Stimulated activated naive CD4-positive, alpha-beta T cell (primary cell): ENCODE measurements at regions not wholly inside any gene's neighbourhood (a gene's known extent, or its start where the extent isn't known, plus 50 kb on each side); places are given as distances from the start of the nearest gene placed in this dataset.
"Not testable (repeated sequence)": the region's sequence is repeated elsewhere in the genome, so short reads cannot be mapped to it uniquely, and the experiment has no call there.

Experiments used
- DNase-seq, 6 experiments: peaks; one replicate each; lab custom pipeline; 2025; lab: John Stamatoyannopoulos, UW

DNA sequence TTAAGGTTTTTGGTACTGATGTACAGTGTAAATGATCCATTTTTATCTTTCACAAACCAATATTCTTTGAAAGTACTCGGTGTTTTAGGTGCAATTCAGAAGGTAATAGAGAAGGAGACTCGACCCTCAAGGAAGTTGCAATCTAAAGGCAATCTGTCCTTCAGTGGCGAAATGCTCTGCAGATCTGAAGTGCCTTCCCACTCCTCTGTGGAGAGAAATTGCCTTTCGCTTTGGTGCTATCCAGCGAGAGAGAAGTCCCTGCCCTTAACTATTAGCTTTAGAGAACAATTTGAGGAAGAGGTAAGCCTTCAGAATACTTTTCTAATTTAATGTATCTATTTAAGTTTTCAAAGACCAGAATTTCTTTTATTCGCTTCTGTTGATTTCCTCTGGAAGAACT lies 371.8 kb upstream of the FANCL start:
- no peak for DNase-seq

DNA sequence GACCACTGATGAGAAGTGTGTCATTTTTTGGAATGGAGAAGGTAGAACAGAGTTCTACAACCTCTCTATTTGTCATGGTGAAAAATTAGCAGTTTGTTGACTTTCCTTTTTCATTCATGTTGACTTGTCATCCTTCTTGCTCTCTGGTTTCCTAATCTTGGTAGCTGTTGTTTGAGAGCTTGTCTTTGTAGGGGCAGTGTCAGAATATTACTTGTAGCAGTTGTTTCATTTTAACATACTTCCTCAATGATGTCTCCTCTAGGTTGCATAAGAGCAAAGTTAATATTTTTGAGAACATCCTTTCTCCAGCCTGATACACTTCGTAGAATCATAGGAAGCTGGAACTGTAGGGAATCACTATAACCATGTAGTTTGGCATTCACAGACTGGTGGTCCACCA lies 368.2 kb upstream of the FANCL start:
- DNase-seq: no peak

DNA sequence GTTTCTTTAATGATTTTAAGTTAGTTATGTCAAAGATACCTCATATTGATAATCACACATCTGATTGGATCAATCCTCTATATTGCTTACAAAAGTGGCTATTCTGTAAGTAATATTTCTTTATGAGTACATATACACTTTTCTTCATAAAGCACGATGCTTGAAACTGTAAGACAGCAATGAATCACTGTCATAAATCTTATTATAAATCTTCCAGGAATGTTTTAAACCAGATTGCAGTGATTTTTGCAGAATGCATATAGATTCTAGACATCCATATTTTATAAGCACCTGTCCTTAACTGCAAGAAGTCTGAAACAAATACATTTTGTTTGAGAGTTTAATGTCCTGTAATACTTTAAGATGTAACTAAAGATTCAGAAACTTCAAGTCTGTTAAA lies 367.0 kb upstream of the FANCL start:
- DNase-seq: no peak

GRCh38 chr2:58607448-58607847 lies 366.3 kb upstream of the FANCL start:
- DNase-seq: no peak

DNA sequence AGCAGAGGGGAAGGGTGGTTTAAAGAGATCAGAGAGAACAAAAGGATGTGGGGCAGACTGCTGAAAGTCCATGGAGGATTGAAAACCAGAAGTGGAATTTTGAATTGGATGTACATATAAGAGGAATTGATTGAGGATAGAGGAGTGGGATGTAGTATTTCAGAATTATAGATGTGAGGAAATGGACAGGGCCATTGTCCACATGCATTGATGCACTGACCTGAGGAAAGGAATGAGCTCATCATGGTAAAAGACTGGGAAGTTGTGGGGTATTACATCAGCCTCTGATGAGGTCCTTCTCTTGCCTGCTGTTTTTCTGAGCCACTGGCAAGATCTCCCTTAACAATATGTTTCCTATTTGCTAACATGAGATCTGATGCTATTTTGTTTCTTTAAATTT lies 365.7 kb upstream of the FANCL start:
- DNase-seq: no peak

DNA sequence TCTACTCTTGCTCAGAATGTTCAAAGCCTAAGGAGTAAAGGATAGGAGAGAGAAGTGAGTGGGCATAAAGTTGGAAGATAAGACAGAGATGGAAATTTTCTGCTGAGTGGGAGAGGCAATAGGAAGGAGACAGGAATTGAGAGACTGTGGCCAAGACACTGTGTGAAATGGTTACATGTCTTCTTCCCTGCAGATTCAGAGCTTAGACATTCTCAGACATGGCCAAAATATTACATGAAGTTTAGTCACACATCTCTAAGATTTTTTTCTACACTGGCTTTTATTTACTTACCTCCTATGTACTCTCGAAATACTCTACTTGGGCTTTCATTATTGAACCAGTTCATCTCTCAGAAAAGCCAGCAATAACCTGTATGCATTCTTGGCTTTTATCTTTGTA lies 363.0 kb upstream of the FANCL start:
- no peak for DNase-seq

DNA sequence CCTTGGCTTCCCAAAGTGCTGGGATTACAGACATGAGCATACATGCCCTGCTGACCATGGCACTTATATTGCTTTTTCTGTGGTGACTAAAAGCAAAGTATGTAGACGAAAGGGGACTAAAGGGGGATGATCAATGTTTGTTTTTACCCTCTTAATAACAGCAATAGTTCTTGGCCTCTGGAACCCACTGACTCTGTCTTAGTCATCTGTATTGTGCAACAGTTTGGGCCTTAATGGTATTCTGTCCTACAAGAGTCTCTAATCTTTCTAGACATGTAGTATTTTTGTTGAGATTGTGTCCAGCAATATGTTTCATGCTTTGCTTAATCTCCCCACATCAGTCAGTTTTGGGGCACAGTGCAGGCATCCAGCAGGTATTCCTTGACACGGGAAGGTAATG lies 359.9 kb upstream of the FANCL start:
- no peak for DNase-seq

GRCh38 chr2:58598171-58598570 lies 357.0 kb upstream of the FANCL start:
- DNase-seq: no peak

GRCh38 chr2:58595714-58596113 lies 354.6 kb upstream of the FANCL start:
- DNase-seq: no peak

GRCh38 chr2:58594762-58595161 lies 353.6 kb upstream of the FANCL start:
- no peak for DNase-seq

DNA sequence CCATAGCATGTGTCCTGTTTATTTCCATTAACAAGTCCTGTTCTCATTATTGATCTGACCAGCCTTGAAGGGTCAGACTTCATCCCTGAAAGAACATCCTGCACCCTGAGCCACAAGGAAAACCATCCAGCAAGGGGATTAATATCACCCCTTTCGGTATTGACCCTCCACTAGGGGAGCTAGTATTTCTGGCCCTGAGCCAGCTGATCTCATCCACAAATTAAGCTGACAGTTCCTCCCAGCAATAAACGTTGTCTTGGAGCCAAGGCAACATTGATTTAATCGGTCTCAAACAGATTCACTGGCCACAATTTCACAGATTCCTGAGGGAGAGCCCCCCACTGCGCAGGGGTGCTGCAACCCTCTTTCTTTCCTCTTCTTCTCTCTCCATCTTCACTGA lies 353.1 kb upstream of the FANCL start:
- no peak for DNase-seq

DNA sequence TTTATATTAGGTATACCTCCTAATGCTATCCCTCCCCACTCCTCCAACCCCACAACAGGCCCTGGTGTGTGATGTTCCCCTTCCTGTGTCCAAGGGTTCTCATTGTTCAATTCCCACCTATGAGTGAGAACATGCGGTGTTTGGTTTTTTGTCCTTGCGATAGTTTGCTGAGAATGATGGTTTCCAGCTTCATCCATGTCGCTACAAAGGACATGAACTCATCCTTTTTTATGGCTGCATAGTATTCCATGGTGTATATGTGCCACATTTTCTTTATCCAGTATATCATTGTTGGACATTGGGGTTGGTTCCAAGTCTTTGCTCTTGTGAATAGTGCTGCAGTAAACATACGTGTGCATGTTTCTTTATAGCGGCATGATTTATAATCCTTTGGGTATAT lies 345.1 kb upstream of the FANCL start:
- DNase-seq: not testable (repeated sequence)

DNA sequence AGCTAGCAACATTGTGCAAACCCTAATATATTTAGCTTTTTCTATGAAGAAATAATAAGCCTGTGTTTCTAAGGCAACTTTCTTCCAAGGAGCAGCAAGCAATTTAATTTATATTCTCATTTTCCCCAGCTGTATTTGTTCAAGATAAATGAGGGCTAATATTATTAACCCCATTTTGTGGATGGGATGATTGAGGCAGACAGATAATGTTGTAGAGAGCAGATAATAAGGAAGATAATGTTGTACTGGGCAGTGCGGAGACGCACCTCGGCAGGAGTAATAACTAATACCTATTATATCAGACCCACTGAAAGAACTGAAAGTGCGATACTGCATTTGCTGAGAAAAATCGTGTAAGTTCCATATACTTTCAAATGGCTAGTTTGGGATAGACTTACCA lies 344.1 kb upstream of the FANCL start:
- no peak for DNase-seq

- DNase-seq: no peak
Observed at GRCh38 chr2:58584606-58585118, 343.5 kb upstream of the FANCL start.

DNA sequence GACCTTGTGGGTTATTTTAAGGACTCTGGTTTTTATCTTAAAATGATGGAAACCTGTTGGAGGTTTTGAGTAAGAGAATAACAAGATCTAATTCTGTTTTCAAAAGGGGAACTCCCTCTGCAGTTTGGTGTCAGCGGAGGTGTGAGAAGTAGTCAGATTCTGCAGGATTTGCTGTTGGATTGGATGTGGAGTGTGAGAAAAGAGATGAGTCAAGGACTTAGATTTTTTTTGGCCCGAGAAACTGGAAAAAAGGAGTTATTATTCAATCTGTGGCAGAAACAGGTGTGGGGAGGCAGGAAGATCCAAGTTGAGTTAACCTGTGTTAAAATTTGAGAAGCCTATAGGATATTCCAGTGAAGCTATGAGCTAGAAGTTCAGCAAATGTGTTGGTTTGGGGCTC lies 337.2 kb upstream of the FANCL start:
- DNase-seq: no peak

- DNase-seq: no peak
Observed at GRCh38 chr2:58574873-58575272, 333.7 kb upstream of the FANCL start.

DNA sequence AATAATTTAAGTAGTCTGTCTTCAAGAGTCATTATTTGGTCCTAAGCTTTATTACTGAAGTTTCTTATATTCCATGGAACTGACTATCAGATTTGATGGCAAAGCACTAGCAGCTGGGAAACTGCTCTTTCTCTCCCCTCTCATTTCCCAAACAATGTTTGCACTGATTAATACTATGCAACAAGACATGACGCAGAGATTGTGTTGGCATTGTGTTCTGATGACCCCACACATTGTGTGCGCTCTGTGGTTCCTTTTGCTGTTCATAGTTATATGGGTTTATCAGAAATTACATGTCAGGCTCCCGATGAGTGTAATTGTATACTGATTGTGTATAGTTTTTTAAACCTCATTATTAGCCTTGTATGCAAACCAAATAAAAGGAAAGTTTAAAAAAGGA lies 331.6 kb upstream of the FANCL start:
- DNase-seq: no peak

DNA sequence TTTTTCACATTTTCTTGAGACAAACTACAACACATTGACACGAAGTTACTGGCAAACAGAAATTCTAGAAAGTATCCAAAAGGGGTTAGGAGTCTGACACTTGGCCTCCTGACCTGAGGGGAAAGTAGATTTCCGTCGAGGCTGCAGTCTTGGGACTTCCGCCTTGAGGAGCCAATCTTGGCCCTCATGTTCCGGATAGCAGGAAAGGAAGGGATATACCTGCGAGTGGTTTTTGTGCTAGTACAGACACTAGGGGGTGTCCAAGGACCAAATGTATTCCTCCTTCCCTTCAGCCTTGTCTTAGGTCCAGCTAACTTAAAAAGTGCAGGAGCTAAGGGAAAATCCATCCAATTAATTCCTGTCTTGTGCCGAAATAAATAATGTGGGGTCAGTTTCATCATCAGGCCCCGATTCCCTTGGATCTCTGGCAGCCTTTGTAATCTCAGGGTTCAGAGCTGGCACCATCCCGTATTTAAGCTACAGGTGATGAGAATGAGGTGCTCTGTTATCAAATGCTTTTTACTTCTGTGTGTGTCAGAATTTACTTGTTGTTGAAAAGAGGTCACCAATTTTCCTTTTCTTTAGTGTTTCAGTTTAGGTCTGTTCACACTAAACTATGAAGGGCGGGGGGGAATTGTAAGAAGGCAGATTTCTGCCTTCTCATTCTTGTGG lies 330.2 kb upstream of the FANCL start:
- no peak for DNase-seq

- no peak for DNase-seq
Observed at GRCh38 chr2:58569475-58570185, 328.5 kb upstream of the FANCL start.

DNA sequence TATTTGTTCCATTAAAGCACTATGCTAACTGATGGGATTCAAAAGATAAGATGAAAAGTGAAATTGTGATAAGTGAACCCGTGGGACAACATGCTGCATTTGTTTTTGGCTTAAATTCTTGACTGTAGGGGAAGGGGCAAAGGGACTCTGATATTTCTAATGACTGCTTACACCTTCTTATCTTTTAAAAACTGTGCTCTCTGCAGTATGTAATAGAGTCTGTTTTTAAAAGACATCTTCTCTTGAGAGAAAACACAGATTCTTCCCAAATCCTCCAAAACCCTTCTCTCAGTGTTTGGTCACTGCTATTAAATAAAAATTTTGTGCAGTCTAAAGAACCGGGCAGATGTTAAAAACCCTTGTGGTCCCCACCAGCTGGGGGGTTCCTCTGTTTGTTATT lies 327.8 kb upstream of the FANCL start:
- no peak for DNase-seq

GRCh38 chr2:58562276-58562675 lies 321.2 kb upstream of the FANCL start:
- no peak for DNase-seq

DNA sequence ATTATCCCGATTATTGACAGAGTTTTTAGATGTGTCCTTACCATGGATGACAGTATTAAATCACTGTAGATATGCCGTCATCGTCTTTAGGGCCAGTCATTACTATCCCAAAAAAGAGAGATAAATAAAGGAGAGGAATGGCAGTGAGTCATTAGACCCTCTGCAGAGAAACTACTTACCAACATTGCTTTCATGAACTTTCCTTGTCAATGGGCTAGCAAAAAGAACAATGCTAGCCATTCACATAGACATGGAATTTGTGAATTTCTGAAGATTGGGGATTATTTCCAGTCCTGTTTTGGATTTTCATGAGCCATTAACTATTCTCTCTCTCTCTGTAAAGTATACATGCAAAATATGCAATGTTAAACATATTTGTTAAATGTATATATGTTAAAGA lies 319.4 kb upstream of the FANCL start:
- no peak for DNase-seq

GRCh38 chr2:58558881-58559280 lies 317.8 kb upstream of the FANCL start:
- no peak for DNase-seq

DNA sequence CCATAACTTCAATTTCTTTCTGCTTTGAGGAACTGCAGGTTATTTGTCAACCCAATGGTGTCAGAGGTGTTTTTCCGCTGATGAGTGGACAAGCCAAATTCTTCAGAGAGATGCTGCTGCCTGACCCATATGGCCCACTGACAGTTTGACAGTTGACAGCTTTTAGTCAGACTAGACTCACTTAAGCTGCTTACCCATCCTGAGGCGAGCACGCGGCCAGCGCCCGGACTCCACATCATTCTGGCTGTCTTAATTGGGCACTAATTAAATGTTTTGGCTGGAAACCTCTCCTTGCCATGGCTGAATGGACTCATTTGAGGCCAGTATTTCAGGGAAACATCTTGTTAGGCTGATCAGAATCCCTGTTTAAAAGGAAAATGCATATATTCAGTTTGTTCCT lies 316.1 kb upstream of the FANCL start:
- DNase-seq: no peak
